Astrocyte (in vitro differentiated cells and primary cell): ENCODE measurements at regions not wholly inside any gene's neighbourhood (a gene's known extent, or its start where the extent isn't known, plus 50 kb on each side); places are given as distances from the start of the nearest gene placed in this dataset.

Experiments
- CTCF ChIP-seq: IDR thresholded peaks from 2 replicates; pipeline ENCODE4 v1.5.1; 2011; ENCODE audit warnings: low read depth, mild to moderate bottlenecking, inconsistent platforms, low read length, moderate library complexity; ENCODE audit not compliant: insufficient read depth
- EZH2 ChIP-seq: IDR thresholded peaks from 2 replicates; pipeline ENCODE4 v1.6.1; 2012; ENCODE audit warnings: mild to moderate bottlenecking, low read length, inconsistent platforms; ENCODE audit not compliant: insufficient read depth

- TF ChIP-seq CTCF = no peak
- no peak for TF ChIP-seq EZH2
Measured at GRCh38 chr4:11268149-11268548, 160.5 kb downstream of the HS3ST1 start.
